ENCODE measurements at regions not wholly inside any gene's neighbourhood (a gene's known extent, or its start where the extent isn't known, plus 50 kb on each side); places are given as distances from the start of the nearest gene placed in this dataset.

GRCh38 chr16:54719624-54720023 is 211.0 kb upstream of the IRX5 start:
- no peak overlapping the region for H3K4me2 ChIP-seq
- H3K4me1 ChIP-seq = no peaks in the 10 kb centered on the region
- 0 out of 3 replicates have a peak, but pooled peaks cover 4% of the 10 kb centered on the region for H3K9me3 ChIP-seq
- ATAC-seq (no peak), FAIRE-seq (no peak), DNase-seq (ENCODE audit: low read depth in 1 of 2, low spot score in 1 of 2) (no peak)
- H3K27ac ChIP-seq = no peak overlapping the region
- ChIA-PET POLR2A (no interaction called here), CTCF (no interaction called here)
- 44% methylated on average over 10 of the region's 10 CpGs for WGBS (ENCODE audit: missing lambda C conversion rate)
- TF ChIP-seq, protein P1, sequence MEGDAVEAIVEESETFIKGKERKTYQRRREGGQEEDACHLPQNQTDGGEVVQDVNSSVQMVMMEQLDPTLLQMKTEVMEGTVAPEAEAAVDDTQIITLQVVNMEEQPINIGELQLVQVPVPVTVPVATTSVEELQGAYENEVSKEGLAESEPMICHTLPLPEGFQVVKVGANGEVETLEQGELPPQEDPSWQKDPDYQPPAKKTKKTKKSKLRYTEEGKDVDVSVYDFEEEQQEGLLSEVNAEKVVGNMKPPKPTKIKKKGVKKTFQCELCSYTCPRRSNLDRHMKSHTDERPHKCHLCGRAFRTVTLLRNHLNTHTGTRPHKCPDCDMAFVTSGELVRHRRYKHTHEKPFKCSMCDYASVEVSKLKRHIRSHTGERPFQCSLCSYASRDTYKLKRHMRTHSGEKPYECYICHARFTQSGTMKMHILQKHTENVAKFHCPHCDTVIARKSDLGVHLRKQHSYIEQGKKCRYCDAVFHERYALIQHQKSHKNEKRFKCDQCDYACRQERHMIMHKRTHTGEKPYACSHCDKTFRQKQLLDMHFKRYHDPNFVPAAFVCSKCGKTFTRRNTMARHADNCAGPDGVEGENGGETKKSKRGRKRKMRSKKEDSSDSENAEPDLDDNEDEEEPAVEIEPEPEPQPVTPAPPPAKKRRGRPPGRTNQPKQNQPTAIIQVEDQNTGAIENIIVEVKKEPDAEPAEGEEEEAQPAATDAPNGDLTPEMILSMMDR (IDR thresholded peaks at IDR 0.05) = no peak
- TF ChIP-seq RFX5 (IDR thresholded peaks at IDR 0.05) = no peak
- no peak for TF ChIP-seq ATOH8 (CRISPR knock-in tag; IDR thresholded peaks at IDR 0.05; ENCODE audit: low read depth)
- TF ChIP-seq HMGXB4 (CRISPR knock-in tag; IDR thresholded peaks at IDR 0.05; ENCODE audit: borderline replicate concordance) = no peak
- no peak for TF ChIP-seq HOXA7 (CRISPR knock-in tag; IDR thresholded peaks at IDR 0.05)
- TF ChIP-seq, protein P2, sequence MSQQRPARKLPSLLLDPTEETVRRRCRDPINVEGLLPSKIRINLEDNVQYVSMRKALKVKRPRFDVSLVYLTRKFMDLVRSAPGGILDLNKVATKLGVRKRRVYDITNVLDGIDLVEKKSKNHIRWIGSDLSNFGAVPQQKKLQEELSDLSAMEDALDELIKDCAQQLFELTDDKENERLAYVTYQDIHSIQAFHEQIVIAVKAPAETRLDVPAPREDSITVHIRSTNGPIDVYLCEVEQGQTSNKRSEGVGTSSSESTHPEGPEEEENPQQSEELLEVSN (IDR thresholded peaks at IDR 0.05; ENCODE audit: borderline replicate concordance, low read depth) = no peak
- no peak for TF ChIP-seq RCOR1 (IDR thresholded peaks at IDR 0.05; ENCODE audit: low read depth, low read length)
- TF ChIP-seq MAZ (IDR thresholded peaks at IDR 0.05; ENCODE audit: borderline replicate concordance, low read depth, low read length) = no peak
- no peak overlapping the region for H3K4me3 ChIP-seq

- Histone ChIP-seq H3K4me2 (no peak overlapping the region), H3K4me3 (no peak overlapping the region), H3K27ac (no peak overlapping the region), H3K4me1 (no peaks in the 10 kb centered on the region), H3K9me3 (0 out of 3 replicates have a peak, but pooled peaks cover 4% of the 10 kb centered on the region)
- FAIRE-seq (no peak), ATAC-seq (no peak), DNase-seq (ENCODE audit: low read depth in 1 of 2, low spot score in 1 of 2) (no peak)
- POLR2A ChIA-PET = interaction anchor here (0.6 kb wide), 1 partner anchor 87 kb away, joined by 5 read pairs; no protein-coding TSS in a partner anchor
- TF ChIP-seq PBX3 (IDR thresholded peaks at IDR 0.05) (no peak), EHMT2 (IDR thresholded peaks at IDR 0.05; ENCODE audit: low read depth) (no peak), PHF8 (IDR thresholded peaks at IDR 0.05; ENCODE audit: borderline replicate concordance, low read depth) (no peak), SREBF2 (IDR thresholded peaks at IDR 0.05) (no peak), NFE2L2 (conservative IDR thresholded peaks at IDR 0.05; ENCODE audit: low read length) (no peak), EHF (CRISPR knock-in tag; IDR thresholded peaks at IDR 0.05) (no peak), ZC3H11A (IDR thresholded peaks at IDR 0.05) (no peak), TFCP2L1 (CRISPR knock-in tag; IDR thresholded peaks at IDR 0.05) (no peak)
- WGBS (ENCODE audit: missing lambda C conversion rate) = 49% methylated on average over 12 of the region's 12 CpGs
- CTCF ChIA-PET = interaction anchor here (0.6 kb wide), 1 partner anchor 469 kb away, joined by 3 read pairs; no protein-coding TSS in a partner anchor
These were observed 212.3 kb upstream of the IRX5 start for GRCh38 chr16:54718376-54718775.

DNA sequence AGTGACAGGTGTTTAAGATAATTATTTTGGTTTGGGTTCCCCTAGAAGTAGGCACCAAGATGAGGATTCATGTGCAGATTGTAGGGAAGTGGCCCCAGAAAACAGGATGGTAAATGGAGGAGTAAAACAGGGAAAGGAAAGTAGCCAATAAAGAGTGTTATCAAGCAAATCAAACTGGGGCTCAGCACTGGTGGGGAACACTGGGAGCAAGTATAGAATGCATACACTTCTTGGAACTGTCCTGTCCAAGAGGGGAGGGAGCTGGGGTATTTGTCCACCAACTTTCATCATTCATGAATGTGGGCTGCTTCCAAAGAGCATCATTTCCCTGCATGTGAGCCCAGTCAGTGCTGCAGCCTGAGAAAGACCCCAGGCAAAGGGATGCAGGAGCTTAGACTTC is 215.7 kb upstream of the IRX5 start:
- Histone ChIP-seq H3K4me3 (no peak overlapping the region), H3K9me3 (peaks cover 4% of the 10 kb centered on the region; the same call in 1 of the 3 replicates), H3K4me2 (no peak overlapping the region), H3K27ac (no peak overlapping the region), H3K4me1 (no peaks in the 10 kb centered on the region)
- DNase-seq (ENCODE audit: low read depth in 1 of 2, low spot score in 1 of 2) (no peak), FAIRE-seq (no peak), ATAC-seq (no peak)
- POLR2A ChIA-PET = no interaction called here
- no peak for TF ChIP-seq HDAC2 (IDR thresholded peaks at IDR 0.05)
- TF ChIP-seq SMC3 (IDR thresholded peaks at IDR 0.05) = no peak
- no peak for TF ChIP-seq BHLHE40 (IDR thresholded peaks at IDR 0.05; ENCODE audit: low read depth, low read length)
- no peak for TF ChIP-seq TFCP2L1 (CRISPR knock-in tag; IDR thresholded peaks at IDR 0.05)
- no peak for TF ChIP-seq USF2 (IDR thresholded peaks at IDR 0.05)
- no peak for TF ChIP-seq EHF (CRISPR knock-in tag; IDR thresholded peaks at IDR 0.05)
- no peak for TF ChIP-seq FOSB (CRISPR knock-in tag; IDR thresholded peaks at IDR 0.05)
- TF ChIP-seq RNF2 (IDR thresholded peaks at IDR 0.05; ENCODE audit: borderline replicate concordance, low read depth) = no peak
- TF ChIP-seq, protein P3, sequence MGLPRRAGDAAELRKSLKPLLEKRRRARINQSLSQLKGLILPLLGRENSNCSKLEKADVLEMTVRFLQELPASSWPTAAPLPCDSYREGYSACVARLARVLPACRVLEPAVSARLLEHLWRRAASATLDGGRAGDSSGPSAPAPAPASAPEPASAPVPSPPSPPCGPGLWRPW (IDR thresholded peaks at IDR 0.05) = no peak
- no peak for TF ChIP-seq NPAS2 (CRISPR knock-in tag; IDR thresholded peaks at IDR 0.05; ENCODE audit: borderline replicate concordance)
- no peak for TF ChIP-seq CHD2 (IDR thresholded peaks at IDR 0.05; ENCODE audit: low read length, partially characterized antibody)
- TF ChIP-seq CEBPB (IDR thresholded peaks at IDR 0.05) = no peak
- CTCF ChIA-PET = no interaction called here

All from A549 (cell line).